ENCODE measurements at regions not wholly inside any gene's neighbourhood (a gene's known extent, or its start where the extent isn't known, plus 50 kb on each side); places are given as distances from the start of the nearest gene placed in this dataset.

GRCh38 chr4:71151054-71151453 is 157.6 kb downstream of the DCK start:
- TF ChIP-seq, protein P1, sequence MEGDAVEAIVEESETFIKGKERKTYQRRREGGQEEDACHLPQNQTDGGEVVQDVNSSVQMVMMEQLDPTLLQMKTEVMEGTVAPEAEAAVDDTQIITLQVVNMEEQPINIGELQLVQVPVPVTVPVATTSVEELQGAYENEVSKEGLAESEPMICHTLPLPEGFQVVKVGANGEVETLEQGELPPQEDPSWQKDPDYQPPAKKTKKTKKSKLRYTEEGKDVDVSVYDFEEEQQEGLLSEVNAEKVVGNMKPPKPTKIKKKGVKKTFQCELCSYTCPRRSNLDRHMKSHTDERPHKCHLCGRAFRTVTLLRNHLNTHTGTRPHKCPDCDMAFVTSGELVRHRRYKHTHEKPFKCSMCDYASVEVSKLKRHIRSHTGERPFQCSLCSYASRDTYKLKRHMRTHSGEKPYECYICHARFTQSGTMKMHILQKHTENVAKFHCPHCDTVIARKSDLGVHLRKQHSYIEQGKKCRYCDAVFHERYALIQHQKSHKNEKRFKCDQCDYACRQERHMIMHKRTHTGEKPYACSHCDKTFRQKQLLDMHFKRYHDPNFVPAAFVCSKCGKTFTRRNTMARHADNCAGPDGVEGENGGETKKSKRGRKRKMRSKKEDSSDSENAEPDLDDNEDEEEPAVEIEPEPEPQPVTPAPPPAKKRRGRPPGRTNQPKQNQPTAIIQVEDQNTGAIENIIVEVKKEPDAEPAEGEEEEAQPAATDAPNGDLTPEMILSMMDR (IDR thresholded peaks at IDR 0.05), result no peak
- no peak for TF ChIP-seq POLR2A (IDR thresholded peaks at IDR 0.05)
